MM.1S (cell line): ENCODE measurements at regions not wholly inside any gene's neighbourhood (a gene's known extent, or its start where the extent isn't known, plus 50 kb on each side); places are given as distances from the start of the nearest gene placed in this dataset.

Experiments
- CTCF ChIP-seq: fragments of 300-600 bp; sonication (generic); IDR thresholded peaks from 2 replicates; pipeline ENCODE4 v1.5.1; 2016; ENCODE audit warnings: antibody characterized with exemption, low read length, mixed read lengths
- EZH2 ChIP-seq: fragments of 300-600 bp; sonication (generic); optimal IDR thresholded peaks from 2 replicates; pipeline ENCODE3; 2017; ENCODE audit warnings: low read depth, mild to moderate bottlenecking, antibody characterized with exemption, low read length, mixed read lengths

- TF ChIP-seq EZH2 = no peak
- TF ChIP-seq CTCF = no peak
Measured at GRCh38 chr4:123345137-123345934, 51.3 kb upstream of the SPRY1 start.
